ENCODE measurements at regions not wholly inside any gene's neighbourhood (a gene's known extent, or its start where the extent isn't known, plus 50 kb on each side); places are given as distances from the start of the nearest gene placed in this dataset.

GRCh38 chr10:53298443-53298842 is 525.9 kb upstream of the MBL2 start:
- no peaks in the 10 kb centered on the region for H3K79me2 ChIP-seq
- TF ChIP-seq CTCF (IDR thresholded peaks at IDR 0.05), result no peak
- H3K4me2 ChIP-seq (ENCODE audit: low read length), result no peak overlapping the region
- no peaks in the 10 kb centered on the region for H3K9me3 ChIP-seq (ENCODE audit: control insufficient read depth, low read length)
- no peaks in the 10 kb centered on the region for H3K4me1 ChIP-seq
- no peak overlapping the region for H3K27ac ChIP-seq
- H3K4me3 ChIP-seq (ENCODE audit: low read depth, low read length), result no peak overlapping the region
- no peaks in the 10 kb centered on the region for H3K36me3 ChIP-seq (ENCODE audit: control insufficient read depth, insufficient read depth, low read length)
- no peak overlapping the region for H3K9ac ChIP-seq
- H3K27me3 ChIP-seq (ENCODE audit: control insufficient read depth, insufficient read depth, low read length), result no peaks in the 10 kb centered on the region
- no peak overlapping the region for H2AFZ ChIP-seq

DNA sequence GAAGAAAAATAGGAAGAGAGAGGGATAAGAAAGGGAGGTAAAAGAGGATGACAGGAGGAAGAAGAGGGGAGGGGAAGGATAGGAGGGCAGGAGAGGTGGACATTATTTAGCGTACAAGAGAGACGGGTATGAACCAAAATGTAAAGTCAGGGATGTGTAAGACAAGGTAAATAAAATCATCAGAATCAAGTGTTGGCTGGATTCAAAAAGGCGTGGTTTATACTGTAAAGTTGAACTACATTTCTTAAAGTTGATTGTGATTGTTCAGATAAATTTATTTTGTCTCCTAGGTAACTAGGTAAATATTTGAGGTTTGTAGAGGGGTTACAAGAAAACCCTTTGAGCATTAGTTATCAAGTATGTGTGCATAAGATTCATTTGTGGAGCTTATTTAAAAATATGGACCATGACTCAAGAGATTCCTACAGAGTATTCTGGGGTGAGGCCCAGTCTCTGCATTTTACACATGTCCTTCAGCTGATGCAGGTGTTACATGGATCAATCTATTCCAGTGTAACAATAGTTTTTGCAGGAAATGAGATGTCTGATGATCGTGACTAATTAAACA is 512.1 kb upstream of the MBL2 start:
- Histone ChIP-seq H3K4me3 (ENCODE audit: low read depth, low read length) (no peak overlapping the region), H3K4me1 (no peaks in the 10 kb centered on the region), H3K9ac (no peak overlapping the region), H3K4me2 (ENCODE audit: low read length) (no peak overlapping the region), H3K79me2 (no peaks in the 10 kb centered on the region), H2AFZ (no peak overlapping the region), H3K36me3 (ENCODE audit: control insufficient read depth, insufficient read depth, low read length) (no peaks in the 10 kb centered on the region), H3K27ac (no peak overlapping the region), H3K9me3 (ENCODE audit: control insufficient read depth, low read length) (no peaks in the 10 kb centered on the region), H3K27me3 (ENCODE audit: control insufficient read depth, insufficient read depth, low read length) (no peaks in the 10 kb centered on the region)
- no peak for TF ChIP-seq CTCF (IDR thresholded peaks at IDR 0.05)

- TF ChIP-seq CTCF (IDR thresholded peaks at IDR 0.05), result no peak
- Histone ChIP-seq H3K27me3 (ENCODE audit: control insufficient read depth, insufficient read depth, low read length) (no peaks in the 10 kb centered on the region), H3K36me3 (ENCODE audit: control insufficient read depth, insufficient read depth, low read length) (no peaks in the 10 kb centered on the region), H3K27ac (no peak overlapping the region), H3K9ac (no peak overlapping the region), H2AFZ (no peak overlapping the region), H3K79me2 (no peaks in the 10 kb centered on the region), H3K9me3 (ENCODE audit: control insufficient read depth, low read length) (peaks cover 4% of the 10 kb centered on the region), H3K4me3 (ENCODE audit: low read depth, low read length) (no peak overlapping the region), H3K4me2 (ENCODE audit: low read length) (no peak overlapping the region), H3K4me1 (no peaks in the 10 kb centered on the region)
Observed at GRCh38 chr10:53276797-53277196, 504.2 kb upstream of the MBL2 start.

- H3K4me3 ChIP-seq (ENCODE audit: low read depth, low read length), result no peak overlapping the region
- H3K9me3 ChIP-seq (ENCODE audit: control insufficient read depth, low read length), result peaks cover 4% of the 10 kb centered on the region
- no peaks in the 10 kb centered on the region for H3K36me3 ChIP-seq (ENCODE audit: control insufficient read depth, insufficient read depth, low read length)
- H3K27me3 ChIP-seq (ENCODE audit: control insufficient read depth, insufficient read depth, low read length), result no peaks in the 10 kb centered on the region
- H3K4me1 ChIP-seq, result no peaks in the 10 kb centered on the region
- H3K4me2 ChIP-seq (ENCODE audit: low read length), result no peak overlapping the region
- TF ChIP-seq CTCF (IDR thresholded peaks at IDR 0.05), result no peak
- H3K79me2 ChIP-seq, result no peaks in the 10 kb centered on the region
- H3K27ac ChIP-seq, result no peak overlapping the region
- H3K9ac ChIP-seq, result no peak overlapping the region
- H2AFZ ChIP-seq, result no peak overlapping the region
Observed at GRCh38 chr10:53269482-53269881, 496.9 kb upstream of the MBL2 start.

DNA sequence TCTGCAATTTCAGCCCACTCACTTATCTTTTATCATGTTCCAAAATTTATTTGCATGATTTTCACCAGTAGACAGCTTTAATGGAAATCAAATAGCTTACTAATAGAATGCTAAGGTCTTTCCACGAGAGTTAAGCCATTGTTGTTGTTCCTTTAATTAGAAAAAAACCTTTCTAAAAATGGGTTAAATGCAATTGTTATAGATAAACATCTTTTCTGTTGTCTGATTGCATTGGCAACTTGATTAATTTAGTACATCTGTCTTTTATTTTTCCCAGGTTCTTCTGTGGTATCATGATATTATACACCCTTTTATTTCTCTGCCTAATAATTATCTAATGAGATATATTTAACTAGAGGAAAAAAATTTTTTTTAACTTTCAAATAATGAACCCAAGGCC is 487.6 kb upstream of the MBL2 start:
- no peaks in the 10 kb centered on the region for H3K36me3 ChIP-seq (ENCODE audit: control insufficient read depth, insufficient read depth, low read length)
- no peaks in the 10 kb centered on the region for H3K9me3 ChIP-seq (ENCODE audit: control insufficient read depth, low read length)
- no peak overlapping the region for H3K4me3 ChIP-seq (ENCODE audit: low read depth, low read length)
- no peak overlapping the region for H3K27ac ChIP-seq
- H2AFZ ChIP-seq, result no peak overlapping the region
- no peaks in the 10 kb centered on the region for H3K4me1 ChIP-seq
- no peak overlapping the region for H3K4me2 ChIP-seq (ENCODE audit: low read length)
- H3K79me2 ChIP-seq, result no peaks in the 10 kb centered on the region
- no peak overlapping the region for H3K9ac ChIP-seq
- no peak for TF ChIP-seq CTCF (IDR thresholded peaks at IDR 0.05)
- H3K27me3 ChIP-seq (ENCODE audit: control insufficient read depth, insufficient read depth, low read length), result no peaks in the 10 kb centered on the region

Data from parathyroid adenoma (tissue), 2 donors.